ENCODE measurements at regions not wholly inside any gene's neighbourhood (a gene's known extent, or its start where the extent isn't known, plus 50 kb on each side); places are given as distances from the start of the nearest gene placed in this dataset.

DNA sequence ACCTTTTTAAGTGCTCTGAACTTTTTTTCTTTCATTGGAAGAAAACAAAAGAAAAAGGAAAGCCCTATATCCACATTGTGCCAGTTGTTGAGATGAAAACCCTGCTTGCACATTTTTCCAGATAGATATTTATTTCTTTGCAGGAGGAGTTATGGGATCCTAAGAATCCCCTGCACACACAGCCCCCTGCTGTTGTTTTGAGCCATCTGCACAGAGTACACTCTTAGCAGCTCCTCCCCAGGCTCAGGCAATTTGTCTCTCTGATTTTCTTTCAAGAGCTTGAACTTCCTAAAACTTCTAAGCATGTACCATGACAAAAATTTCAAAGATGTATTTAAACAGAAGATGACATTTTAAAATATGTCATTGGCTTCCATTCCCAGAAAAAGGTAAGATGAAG lies 436.9 kb downstream of the METTL4 start:
- TF ChIP-seq, protein P1, sequence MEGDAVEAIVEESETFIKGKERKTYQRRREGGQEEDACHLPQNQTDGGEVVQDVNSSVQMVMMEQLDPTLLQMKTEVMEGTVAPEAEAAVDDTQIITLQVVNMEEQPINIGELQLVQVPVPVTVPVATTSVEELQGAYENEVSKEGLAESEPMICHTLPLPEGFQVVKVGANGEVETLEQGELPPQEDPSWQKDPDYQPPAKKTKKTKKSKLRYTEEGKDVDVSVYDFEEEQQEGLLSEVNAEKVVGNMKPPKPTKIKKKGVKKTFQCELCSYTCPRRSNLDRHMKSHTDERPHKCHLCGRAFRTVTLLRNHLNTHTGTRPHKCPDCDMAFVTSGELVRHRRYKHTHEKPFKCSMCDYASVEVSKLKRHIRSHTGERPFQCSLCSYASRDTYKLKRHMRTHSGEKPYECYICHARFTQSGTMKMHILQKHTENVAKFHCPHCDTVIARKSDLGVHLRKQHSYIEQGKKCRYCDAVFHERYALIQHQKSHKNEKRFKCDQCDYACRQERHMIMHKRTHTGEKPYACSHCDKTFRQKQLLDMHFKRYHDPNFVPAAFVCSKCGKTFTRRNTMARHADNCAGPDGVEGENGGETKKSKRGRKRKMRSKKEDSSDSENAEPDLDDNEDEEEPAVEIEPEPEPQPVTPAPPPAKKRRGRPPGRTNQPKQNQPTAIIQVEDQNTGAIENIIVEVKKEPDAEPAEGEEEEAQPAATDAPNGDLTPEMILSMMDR (IDR thresholded peaks at IDR 0.05; ENCODE audit: low read depth, low read length, missing input control), result no peak
- TF ChIP-seq RAD21 (IDR thresholded peaks at IDR 0.05), result no peak
- TF ChIP-seq, protein P2, sequence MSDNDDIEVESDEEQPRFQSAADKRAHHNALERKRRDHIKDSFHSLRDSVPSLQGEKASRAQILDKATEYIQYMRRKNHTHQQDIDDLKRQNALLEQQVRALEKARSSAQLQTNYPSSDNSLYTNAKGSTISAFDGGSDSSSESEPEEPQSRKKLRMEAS (IDR thresholded peaks at IDR 0.05), result no peak
- TF ChIP-seq YY1 (IDR thresholded peaks at IDR 0.05), result no peak
- TF ChIP-seq JUND (IDR thresholded peaks at IDR 0.05), result no peak
- TF ChIP-seq, protein P3, sequence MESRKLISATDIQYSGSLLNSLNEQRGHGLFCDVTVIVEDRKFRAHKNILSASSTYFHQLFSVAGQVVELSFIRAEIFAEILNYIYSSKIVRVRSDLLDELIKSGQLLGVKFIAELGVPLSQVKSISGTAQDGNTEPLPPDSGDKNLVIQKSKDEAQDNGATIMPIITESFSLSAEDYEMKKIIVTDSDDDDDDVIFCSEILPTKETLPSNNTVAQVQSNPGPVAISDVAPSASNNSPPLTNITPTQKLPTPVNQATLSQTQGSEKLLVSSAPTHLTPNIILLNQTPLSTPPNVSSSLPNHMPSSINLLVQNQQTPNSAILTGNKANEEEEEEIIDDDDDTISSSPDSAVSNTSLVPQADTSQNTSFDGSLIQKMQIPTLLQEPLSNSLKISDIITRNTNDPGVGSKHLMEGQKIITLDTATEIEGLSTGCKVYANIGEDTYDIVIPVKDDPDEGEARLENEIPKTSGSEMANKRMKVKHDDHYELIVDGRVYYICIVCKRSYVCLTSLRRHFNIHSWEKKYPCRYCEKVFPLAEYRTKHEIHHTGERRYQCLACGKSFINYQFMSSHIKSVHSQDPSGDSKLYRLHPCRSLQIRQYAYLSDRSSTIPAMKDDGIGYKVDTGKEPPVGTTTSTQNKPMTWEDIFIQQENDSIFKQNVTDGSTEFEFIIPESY (IDR thresholded peaks at IDR 0.05), result no peak
- TF ChIP-seq TAF1 (conservative IDR thresholded peaks at IDR 0.05), result no peak
- TF ChIP-seq, protein P4, sequence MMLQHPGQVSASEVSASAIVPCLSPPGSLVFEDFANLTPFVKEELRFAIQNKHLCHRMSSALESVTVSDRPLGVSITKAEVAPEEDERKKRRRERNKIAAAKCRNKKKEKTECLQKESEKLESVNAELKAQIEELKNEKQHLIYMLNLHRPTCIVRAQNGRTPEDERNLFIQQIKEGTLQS (IDR thresholded peaks at IDR 0.05), result no peak
- TF ChIP-seq, protein P5, sequence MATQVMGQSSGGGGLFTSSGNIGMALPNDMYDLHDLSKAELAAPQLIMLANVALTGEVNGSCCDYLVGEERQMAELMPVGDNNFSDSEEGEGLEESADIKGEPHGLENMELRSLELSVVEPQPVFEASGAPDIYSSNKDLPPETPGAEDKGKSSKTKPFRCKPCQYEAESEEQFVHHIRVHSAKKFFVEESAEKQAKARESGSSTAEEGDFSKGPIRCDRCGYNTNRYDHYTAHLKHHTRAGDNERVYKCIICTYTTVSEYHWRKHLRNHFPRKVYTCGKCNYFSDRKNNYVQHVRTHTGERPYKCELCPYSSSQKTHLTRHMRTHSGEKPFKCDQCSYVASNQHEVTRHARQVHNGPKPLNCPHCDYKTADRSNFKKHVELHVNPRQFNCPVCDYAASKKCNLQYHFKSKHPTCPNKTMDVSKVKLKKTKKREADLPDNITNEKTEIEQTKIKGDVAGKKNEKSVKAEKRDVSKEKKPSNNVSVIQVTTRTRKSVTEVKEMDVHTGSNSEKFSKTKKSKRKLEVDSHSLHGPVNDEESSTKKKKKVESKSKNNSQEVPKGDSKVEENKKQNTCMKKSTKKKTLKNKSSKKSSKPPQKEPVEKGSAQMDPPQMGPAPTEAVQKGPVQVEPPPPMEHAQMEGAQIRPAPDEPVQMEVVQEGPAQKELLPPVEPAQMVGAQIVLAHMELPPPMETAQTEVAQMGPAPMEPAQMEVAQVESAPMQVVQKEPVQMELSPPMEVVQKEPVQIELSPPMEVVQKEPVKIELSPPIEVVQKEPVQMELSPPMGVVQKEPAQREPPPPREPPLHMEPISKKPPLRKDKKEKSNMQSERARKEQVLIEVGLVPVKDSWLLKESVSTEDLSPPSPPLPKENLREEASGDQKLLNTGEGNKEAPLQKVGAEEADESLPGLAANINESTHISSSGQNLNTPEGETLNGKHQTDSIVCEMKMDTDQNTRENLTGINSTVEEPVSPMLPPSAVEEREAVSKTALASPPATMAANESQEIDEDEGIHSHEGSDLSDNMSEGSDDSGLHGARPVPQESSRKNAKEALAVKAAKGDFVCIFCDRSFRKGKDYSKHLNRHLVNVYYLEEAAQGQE (IDR thresholded peaks at IDR 0.05), result no peak
- TF ChIP-seq GABPA (IDR thresholded peaks at IDR 0.05 in 1 of 2, conservative IDR thresholded peaks at IDR 0.05 in 1 of 2), result no peak
- no peak for TF ChIP-seq FOXA2 (IDR thresholded peaks at IDR 0.05)
